Neural progenitor cell (in vitro differentiated cells): ENCODE measurements at regions not wholly inside any gene's neighbourhood (a gene's known extent, or its start where the extent isn't known, plus 50 kb on each side); places are given as distances from the start of the nearest gene placed in this dataset.

Source experiments
- DNase-seq: peaks from one replicate; pipeline ENCODE4 v3.0.0-alpha.2; 2016; ENCODE audit warnings: low spot score
- H2AFZ ChIP-seq: fragments of 200-600 bp; sonication (generic); replicated peaks from 2 replicates; pipeline ENCODE4 v1.6.1; 2016; ENCODE audit warnings: antibody characterized with exemption
- H3F3A ChIP-seq: fragments of 200-600 bp; sonication (generic); 2 replicates; pipeline ENCODE4 v1.6.1; 2016; ENCODE audit warnings: antibody characterized with exemption, low read depth
- H3K27ac ChIP-seq: fragments of 200-600 bp; sonication (generic); 2 replicates; pipeline ENCODE4 v1.5.1; 2016; ENCODE audit warnings: mild to moderate bottlenecking
- H3K27me3 ChIP-seq: fragments of 200-600 bp; sonication (generic); 2 replicates; pipeline ENCODE4 v1.6.1; 2016; ENCODE audit warnings: mild to moderate bottlenecking, moderate library complexity
- H3K36me3 ChIP-seq: fragments of 200-600 bp; sonication (generic); 2 replicates; pipeline ENCODE4 v1.5.1; 2016
- H3K4me1 ChIP-seq: fragments of 200-600 bp; sonication (generic); 2 replicates; pipeline ENCODE4 v1.6.1; 2016; ENCODE audit warnings: mixed run types
- H3K4me2 ChIP-seq: fragments of 200-600 bp; sonication (generic); 2 replicates; pipeline ENCODE4 v1.6.1; 2016
- H3K4me3 ChIP-seq: fragments of 200-600 bp; sonication (generic); 2 replicates; pipeline ENCODE4 v1.5.1; 2016
- H3K79me2 ChIP-seq: fragments of 200-600 bp; sonication (generic); 2 replicates; pipeline ENCODE4 v1.6.1; 2016; ENCODE audit warnings: low read depth
- H3K9ac ChIP-seq: fragments of 200-600 bp; sonication (generic); 2 replicates; pipeline ENCODE4 v1.6.1; 2016
- H3K9me3 ChIP-seq: fragments of 200-600 bp; sonication (generic); 2 replicates; pipeline ENCODE4 v1.5.1; 2016; ENCODE audit warnings: low read depth
- H4K20me1 ChIP-seq: fragments of 200-600 bp; sonication (generic); 2 replicates; pipeline ENCODE4 v1.6.1; 2016; ENCODE audit warnings: low read depth
- H3K27ac Mint-ChIP-seq: 3 replicates; pipeline ENCODE4 v1.8.0; 2021; ENCODE audit warnings: mixed read lengths
- H3K27me3 Mint-ChIP-seq: 2 replicates; pipeline ENCODE4 v1.8.0; 2022; ENCODE audit warnings: low read depth, mild to moderate bottlenecking, inconsistent platforms, moderate library complexity, mixed read lengths; ENCODE audit not compliant: insufficient read depth
- H3K36me3 Mint-ChIP-seq: 3 replicates; pipeline ENCODE4 v1.8.0; 2021; ENCODE audit warnings: mixed read lengths
- H3K4me1 Mint-ChIP-seq: 3 replicates; pipeline ENCODE4 v1.8.0; 2021; ENCODE audit warnings: mixed read lengths
- H3K4me3 Mint-ChIP-seq: 3 replicates; pipeline ENCODE4 v1.8.0; 2021; ENCODE audit warnings: mild to moderate bottlenecking, moderate library complexity, mixed read lengths
- H3K9me3 Mint-ChIP-seq: 3 replicates; pipeline ENCODE4 v1.8.0; 2020; ENCODE audit warnings: mixed read lengths
- EZH2 ChIP-seq: fragments of 200-600 bp; sonication (generic); IDR thresholded peaks from 2 replicates; pipeline ENCODE4 v1.6.1; 2017; ENCODE audit warnings: antibody characterized with exemption, mild to moderate bottlenecking, moderate library complexity
- EZH2phosphoT487 ChIP-seq: fragments of 200-600 bp; sonication (generic); IDR thresholded peaks from 2 replicates; pipeline ENCODE4 v1.6.1; 2017; ENCODE audit warnings: antibody characterized with exemption
- TF ChIP-seq, protein P1 (sequence below): fragments of 200-600 bp; sonication (generic); IDR thresholded peaks from 2 replicates; pipeline ENCODE4 v1.5.1; 2017; ENCODE audit warnings: antibody characterized with exemption, mild to moderate bottlenecking

DNA sequence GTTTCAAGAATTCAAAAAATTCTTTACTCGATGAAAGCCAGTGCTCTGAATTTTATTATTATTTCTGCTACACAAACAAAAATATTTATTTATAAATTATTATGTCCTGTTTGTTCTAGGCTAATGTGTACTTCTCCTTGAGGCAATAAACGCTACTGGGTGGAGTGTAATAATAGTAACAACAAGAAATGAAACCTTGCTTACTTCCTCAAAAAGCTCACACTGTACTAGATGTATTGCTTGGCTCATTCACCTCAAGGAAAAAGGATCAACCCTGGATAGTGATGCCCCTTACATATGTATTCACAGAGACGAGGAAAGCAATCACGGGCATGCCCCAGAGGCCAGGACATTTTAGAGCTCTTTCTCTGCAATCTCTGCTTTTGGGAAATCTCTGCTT is 685.6 kb upstream of the NXPH2 start:
- TF ChIP-seq EZH2: no peak
- TF ChIP-seq, protein P1, sequence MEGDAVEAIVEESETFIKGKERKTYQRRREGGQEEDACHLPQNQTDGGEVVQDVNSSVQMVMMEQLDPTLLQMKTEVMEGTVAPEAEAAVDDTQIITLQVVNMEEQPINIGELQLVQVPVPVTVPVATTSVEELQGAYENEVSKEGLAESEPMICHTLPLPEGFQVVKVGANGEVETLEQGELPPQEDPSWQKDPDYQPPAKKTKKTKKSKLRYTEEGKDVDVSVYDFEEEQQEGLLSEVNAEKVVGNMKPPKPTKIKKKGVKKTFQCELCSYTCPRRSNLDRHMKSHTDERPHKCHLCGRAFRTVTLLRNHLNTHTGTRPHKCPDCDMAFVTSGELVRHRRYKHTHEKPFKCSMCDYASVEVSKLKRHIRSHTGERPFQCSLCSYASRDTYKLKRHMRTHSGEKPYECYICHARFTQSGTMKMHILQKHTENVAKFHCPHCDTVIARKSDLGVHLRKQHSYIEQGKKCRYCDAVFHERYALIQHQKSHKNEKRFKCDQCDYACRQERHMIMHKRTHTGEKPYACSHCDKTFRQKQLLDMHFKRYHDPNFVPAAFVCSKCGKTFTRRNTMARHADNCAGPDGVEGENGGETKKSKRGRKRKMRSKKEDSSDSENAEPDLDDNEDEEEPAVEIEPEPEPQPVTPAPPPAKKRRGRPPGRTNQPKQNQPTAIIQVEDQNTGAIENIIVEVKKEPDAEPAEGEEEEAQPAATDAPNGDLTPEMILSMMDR: no peak
- no peak for DNase-seq
- H3K4me2 ChIP-seq: no peak overlapping the region
- H3K4me3 ChIP-seq: no peak overlapping the region
- H3K4me3 Mint-ChIP-seq: no peak overlapping the region
- H3K27me3 ChIP-seq: no peaks in the 10 kb centered on the region
- no peaks in the 10 kb centered on the region for H3K9me3 Mint-ChIP-seq
- H3K36me3 ChIP-seq: no peaks in the 10 kb centered on the region
- no peaks in the 10 kb centered on the region for H3K27me3 Mint-ChIP-seq
- H3K79me2 ChIP-seq: no peaks in the 10 kb centered on the region
- H3K9me3 ChIP-seq: no peaks in the 10 kb centered on the region
- no peaks in the 10 kb centered on the region for H3K36me3 Mint-ChIP-seq
- no peak overlapping the region for H3K27ac Mint-ChIP-seq
- H3F3A ChIP-seq: no peaks in the 10 kb centered on the region
- no peak overlapping the region for H3K9ac ChIP-seq
- no peak overlapping the region for H3K27ac ChIP-seq
- H4K20me1 ChIP-seq: no peaks in the 10 kb centered on the region
- peaks cover 4% of the 10 kb centered on the region for H3K4me1 Mint-ChIP-seq
- H3K4me1 ChIP-seq: peaks cover 8% of the 10 kb centered on the region
- no peak overlapping the region for H2AFZ ChIP-seq

DNA sequence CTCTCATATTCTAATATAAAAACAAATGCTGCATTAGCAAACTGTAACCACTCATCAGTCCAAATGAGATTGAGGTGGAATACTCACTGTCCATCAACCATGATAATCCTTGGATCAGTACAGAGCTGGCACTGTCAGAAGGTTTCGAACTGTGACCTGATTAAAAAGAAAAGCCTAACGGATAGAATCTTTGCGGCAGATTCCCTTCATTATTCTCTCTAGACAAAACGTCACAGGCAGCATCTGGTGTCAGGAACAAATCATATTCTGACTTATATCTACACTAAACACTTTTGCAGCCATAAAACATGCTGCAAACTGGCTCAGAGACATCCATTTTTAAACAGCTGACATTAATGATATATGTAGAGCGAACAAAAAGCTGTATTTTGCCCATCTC is 677.7 kb upstream of the NXPH2 start:
- Histone ChIP-seq H3K4me3 (no peak overlapping the region), H3K36me3 (no peaks in the 10 kb centered on the region), H3F3A (no peaks in the 10 kb centered on the region), H3K9me3 (no peaks in the 10 kb centered on the region), H3K9ac (no peak overlapping the region), H4K20me1 (no peaks in the 10 kb centered on the region), H3K79me2 (no peaks in the 10 kb centered on the region), H3K27ac (no peak overlapping the region), H2AFZ (no peak overlapping the region), H3K4me2 (no peak overlapping the region), H3K4me1 (no peaks in the 10 kb centered on the region), H3K27me3 (no peaks in the 10 kb centered on the region)
- H3K4me3 Mint-ChIP-seq: no peak overlapping the region
- TF ChIP-seq, protein P1: no peak
- TF ChIP-seq EZH2phosphoT487 (no peak), EZH2 (no peak)
- peaks cover 1% of the 10 kb centered on the region for H3K4me1 Mint-ChIP-seq
- H3K27ac Mint-ChIP-seq: no peak overlapping the region
- H3K9me3 Mint-ChIP-seq: peaks cover 4% of the 10 kb centered on the region
- peaks cover 2% of the 10 kb centered on the region for H3K27me3 Mint-ChIP-seq
- no peak for DNase-seq
- H3K36me3 Mint-ChIP-seq: no peaks in the 10 kb centered on the region

DNA sequence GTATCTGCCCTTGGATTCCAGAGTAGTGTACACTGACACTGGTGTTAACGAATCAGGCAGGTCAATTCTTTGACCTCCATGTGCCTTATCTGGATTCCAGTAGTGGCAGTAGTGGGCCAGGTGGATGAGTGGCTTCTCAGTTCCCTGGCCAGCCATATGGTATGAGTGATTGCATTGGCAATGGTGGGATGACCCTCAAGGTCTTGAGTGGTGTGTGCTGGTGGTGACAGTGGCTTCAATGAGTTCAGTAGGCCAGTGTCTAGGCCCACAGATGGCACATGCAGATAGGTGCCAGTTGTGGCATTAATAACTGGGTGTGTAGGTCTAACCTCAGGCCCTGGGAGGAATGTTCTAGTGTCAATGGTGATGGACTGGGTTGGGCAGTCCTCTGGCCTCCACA is 674.1 kb upstream of the NXPH2 start:
- no peaks in the 10 kb centered on the region for H3K79me2 ChIP-seq
- H3K27ac ChIP-seq: no peak overlapping the region
- Mint-ChIP-seq H3K36me3 (no peaks in the 10 kb centered on the region), H3K4me1 (no peaks in the 10 kb centered on the region), H3K27me3 (peaks cover 2% of the 10 kb centered on the region), H3K27ac (no peak overlapping the region), H3K4me3 (no peak overlapping the region), H3K9me3 (peaks cover 14% of the 10 kb centered on the region)
- H3F3A ChIP-seq: no peaks in the 10 kb centered on the region
- H3K27me3 ChIP-seq: no peaks in the 10 kb centered on the region
- TF ChIP-seq EZH2: no peak
- H3K9me3 ChIP-seq: no peaks in the 10 kb centered on the region
- no peaks in the 10 kb centered on the region for H4K20me1 ChIP-seq
- no peak for DNase-seq
- no peak overlapping the region for H3K9ac ChIP-seq
- H3K36me3 ChIP-seq: no peaks in the 10 kb centered on the region
- H3K4me3 ChIP-seq: no peak overlapping the region
- H2AFZ ChIP-seq: no peak overlapping the region
- H3K4me2 ChIP-seq: no peak overlapping the region
- H3K4me1 ChIP-seq: no peaks in the 10 kb centered on the region

DNA sequence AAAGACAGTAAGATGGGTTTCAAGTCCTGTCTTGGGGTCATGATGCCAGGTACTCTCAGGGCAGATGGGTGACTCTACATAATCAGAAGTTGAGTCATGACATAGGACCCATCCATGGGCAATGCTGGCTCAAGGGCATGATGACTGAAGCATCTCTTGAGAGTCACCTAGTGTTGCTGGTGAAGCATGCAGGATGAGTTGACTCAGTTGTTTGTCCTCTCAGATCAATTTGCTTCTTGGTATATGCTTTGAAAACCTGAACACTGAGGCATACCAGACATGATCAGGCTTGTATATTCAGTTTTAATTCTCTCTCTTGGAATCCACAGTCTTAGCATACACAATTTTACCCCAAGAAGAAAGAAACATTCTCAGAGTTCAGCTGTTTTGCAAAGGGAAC is 658.9 kb upstream of the NXPH2 start:
- Histone ChIP-seq H3K36me3 (no peaks in the 10 kb centered on the region), H3K27me3 (no peaks in the 10 kb centered on the region), H3K9ac (no peak overlapping the region), H3K4me3 (no peak overlapping the region), H4K20me1 (no peaks in the 10 kb centered on the region), H3K27ac (no peak overlapping the region), H3K4me2 (no peak overlapping the region), H2AFZ (no peak overlapping the region), H3K9me3 (no peaks in the 10 kb centered on the region), H3K79me2 (no peaks in the 10 kb centered on the region), H3K4me1 (no peaks in the 10 kb centered on the region), H3F3A (no peaks in the 10 kb centered on the region)
- no peaks in the 10 kb centered on the region for H3K4me1 Mint-ChIP-seq
- H3K27me3 Mint-ChIP-seq: no peaks in the 10 kb centered on the region
- no peak for DNase-seq
- H3K36me3 Mint-ChIP-seq: no peaks in the 10 kb centered on the region
- no peak overlapping the region for H3K27ac Mint-ChIP-seq
- no peaks in the 10 kb centered on the region for H3K9me3 Mint-ChIP-seq
- H3K4me3 Mint-ChIP-seq: no peak overlapping the region
- TF ChIP-seq, protein P1: no peak
- no peak for TF ChIP-seq EZH2phosphoT487
- no peak for TF ChIP-seq EZH2
